Endothelial cell of umbilical vein (primary cell): ENCODE measurements at regions not wholly inside any gene's neighbourhood (a gene's known extent, or its start where the extent isn't known, plus 50 kb on each side); places are given as distances from the start of the nearest gene placed in this dataset.
"Not testable (repeated sequence)": the region's sequence is repeated elsewhere in the genome, so short reads cannot be mapped to it uniquely, and the experiment has no call there.

Source experiments
- BruUV-seq: library from RNA; stranded (reverse); fragments of 400-500 nt; replicated peaks from 2 replicates; lab custom pipeline; 2021; lab: Mats Ljungman, UMichigan
- CTCF ChIA-PET: fragments of 300-600, 350-600 bp; sonication (Branson Sonifier 250); formaldehyde crosslinking; loops from one replicate; lab custom pipeline; 2021; ENCODE audit warnings: antibody characterized with exemption, inconsistent platforms; lab: Charles Lee
- POLR2A ChIA-PET: fragments of 300-600, 350-600 bp; sonication (Branson Sonifier 250); formaldehyde crosslinking; loops from one replicate; lab custom pipeline; 2021; ENCODE audit warnings: antibody characterized with exemption, inconsistent platforms; lab: Charles Lee
- DNase-seq: peaks from one replicate; pipeline ENCODE4 v3.0.0-alpha.2; 2011; ENCODE audit warnings: low read depth, low spot score
- FAIRE-seq: peaks from 2 replicates; lab custom pipeline; 2011; peaks lifted over from hg19 to GRCh38; lab: Jason Lieb, UNC
- H2AFZ ChIP-seq: 2 replicates; pipeline ENCODE4 v1.6.0; 2012; ENCODE audit warnings: low read depth, low read length, control low read depth, inconsistent platforms
- H3K27ac ChIP-seq: 2 replicates; pipeline ENCODE4 v1.5.1; 2011; ENCODE audit warnings: low read depth, mild to moderate bottlenecking, control low read depth, low read length, moderate library complexity; ENCODE audit not compliant: insufficient read depth
- H3K27me3 ChIP-seq, 2 experiments: 2 replicates each; pipeline versions ENCODE4 v1.6.0 to v1.6.1; 2011; ENCODE audit warnings: low read length in 2 of 2, mixed read lengths in 1 of 2; ENCODE audit not compliant: control insufficient read depth in 2 of 2, insufficient read depth in 2 of 2
- H3K36me3 ChIP-seq, 2 experiments: 2 replicates in 1 of 2; 3 replicates in 1 of 2; pipeline ENCODE4 v1.5.1; 2011; ENCODE audit warnings: low read length in 2 of 2, mild to moderate bottlenecking in 1 of 2, moderate library complexity in 1 of 2; ENCODE audit not compliant: control insufficient read depth in 2 of 2, insufficient read depth in 2 of 2; ENCODE audit errors: extremely low read depth in 1 of 2
- H3K4me1 ChIP-seq: 3 replicates; pipeline ENCODE4 v1.5.1; 2011; ENCODE audit warnings: mild to moderate bottlenecking, low read length; ENCODE audit not compliant: control insufficient read depth, insufficient read depth; ENCODE audit errors: extremely low read depth
- H3K4me2 ChIP-seq: 2 replicates; pipeline ENCODE4 v1.6.1; 2011; ENCODE audit warnings: low read length, control low read depth, mixed read lengths; ENCODE audit not compliant: insufficient read depth
- H3K4me3 ChIP-seq, 3 experiments: fragments of 200-600 bp in 1 of 3; sonication (generic), shearing (Covaris generic) in 1 of 3; replicated peaks in 1 of 3; 2 replicates each; pipeline ENCODE4 v1.5.1; 2011 to 2016; ENCODE audit warnings: control low read depth in 3 of 3, low read length in 3 of 3, mild to moderate bottlenecking in 2 of 3, inconsistent platforms in 1 of 3, low read depth in 1 of 3, moderate library complexity in 1 of 3; ENCODE audit not compliant: insufficient read depth in 1 of 3
- H3K79me2 ChIP-seq: 2 replicates; pipeline ENCODE4 v1.6.0; 2012; ENCODE audit warnings: low read length, inconsistent platforms; ENCODE audit not compliant: control insufficient read depth, insufficient read depth
- H3K9ac ChIP-seq: replicated peaks from 2 replicates; pipeline ENCODE3; 2011; ENCODE audit warnings: low read length, control low read depth; ENCODE audit not compliant: insufficient read depth; ENCODE audit errors: extremely low read depth
- H3K9me1 ChIP-seq: replicated peaks from 3 replicates; pipeline ENCODE4 v1.6.0; 2011; ENCODE audit warnings: mild to moderate bottlenecking, low read length; ENCODE audit not compliant: control insufficient read depth, insufficient read depth; ENCODE audit errors: extremely low read depth
- H3K9me3 ChIP-seq: replicated peaks from 2 replicates; pipeline ENCODE4 v1.5.1; 2012; ENCODE audit warnings: low read length, inconsistent platforms; ENCODE audit not compliant: control insufficient read depth, insufficient read depth
- H4K20me1 ChIP-seq: replicated peaks from 2 replicates; pipeline ENCODE3; 2011; ENCODE audit warnings: mild to moderate bottlenecking, low read length; ENCODE audit not compliant: control insufficient read depth, insufficient read depth; ENCODE audit errors: extremely low read depth
- CTCF ChIP-seq, 2 donors: IDR thresholded peaks; 1 replicate in 1 of 2; 2 replicates in 1 of 2; pipeline ENCODE4 v1.5.1; 2011; ENCODE audit warnings: low read length in 2 of 2, mild to moderate bottlenecking in 2 of 2, moderate library complexity in 2 of 2, control low read depth in 1 of 2, inconsistent platforms in 1 of 2, low read depth in 1 of 2; ENCODE audit not compliant: insufficient read depth in 1 of 2; ENCODE audit errors: extremely low read depth in 1 of 2
- EZH2 ChIP-seq: IDR thresholded peaks from 2 replicates; pipeline ENCODE4 v1.6.1; 2012; ENCODE audit warnings: borderline replicate concordance, low read depth, mild to moderate bottlenecking, moderate library complexity, low read length, inconsistent platforms; ENCODE audit not compliant: severe bottlenecking
- FOS ChIP-seq: IDR thresholded peaks from 2 replicates; pipeline ENCODE4 v1.6.1; 2011; ENCODE audit warnings: mild to moderate bottlenecking, low read length, moderate library complexity, borderline replicate concordance; ENCODE audit not compliant: insufficient read depth
- GATA2 ChIP-seq: IDR thresholded peaks from 2 replicates; pipeline ENCODE4 v1.7.0; 2011; ENCODE audit warnings: low read depth, mild to moderate bottlenecking, moderate library complexity, mixed read lengths, low read length; ENCODE audit not compliant: insufficient read length, insufficient read depth
- JUN ChIP-seq: IDR thresholded peaks from 2 replicates; pipeline ENCODE4 v1.6.1; 2011; ENCODE audit warnings: borderline replicate concordance, low read depth; ENCODE audit not compliant: insufficient read length, insufficient read depth
- MAX ChIP-seq: IDR thresholded peaks from 2 replicates; pipeline ENCODE4 v1.6.1; 2011; ENCODE audit not compliant: insufficient read depth, insufficient read length
- MYC ChIP-seq: IDR thresholded peaks from one replicate; pipeline ENCODE4 v1.6.1; 2011; ENCODE audit warnings: mild to moderate bottlenecking, low read depth, low read length
- POLR2A ChIP-seq: IDR thresholded peaks from 2 replicates; pipeline ENCODE4 v1.6.1; 2012; ENCODE audit warnings: low read depth, mild to moderate bottlenecking, control low read depth, low read length
- POLR2AphosphoS5 ChIP-seq: IDR thresholded peaks from 2 replicates; pipeline ENCODE4 v1.6.1; 2012; ENCODE audit warnings: low read depth, mild to moderate bottlenecking, control low read depth, low read length, moderate library complexity; ENCODE audit not compliant: insufficient read depth
- dilution Hi-C: fragments of 300-500 bp; cut with MboI; formaldehyde crosslinking; loops from one replicate; pipeline ENCODE4 v1.15.0; 2019; ENCODE audit warnings: low sequenced_read_pairs; ENCODE audit not compliant: extremely low pct_ligation_motif_present
- intact Hi-C: fragments of 100-400 bp; cut with micrococcal nuclease; formaldehyde crosslinking; loops from one replicate; pipeline ENCODE4 v1.10.0; 2022

- H3K4me1 ChIP-seq: no peaks in the 10 kb centered on the region
- H3K4me3 ChIP-seq: no peak overlapping the region
- dilution Hi-C loops (no loop called here), intact Hi-C loops (no loop called here)
- no peaks in the 10 kb centered on the region for H3K9me1 ChIP-seq
- H3K9me3 ChIP-seq: no peaks in the 10 kb centered on the region
- no peaks in the 10 kb centered on the region for H3K36me3 ChIP-seq
- BruUV-seq: no TSS peak
- no peak overlapping the region for H2AFZ ChIP-seq
- TF ChIP-seq MAX (no peak), POLR2AphosphoS5 (no peak), EZH2 (no peak), MYC (no peak), POLR2A (no peak), JUN (no peak), GATA2 (no peak), CTCF (IDR thresholded peaks at IDR 0.05; ENCODE audit: extremely low read depth in 1 of 2, insufficient read depth in 1 of 2, low read depth in 1 of 2, low read length in 2 of 2) (no peak), FOS (no peak)
- DNase-seq: no peak
- CTCF ChIA-PET: no interaction called here
- POLR2A ChIA-PET: no interaction called here
- H4K20me1 ChIP-seq: no peaks in the 10 kb centered on the region
- no peak overlapping the region for H3K27ac ChIP-seq
- FAIRE-seq: no peak
- no peaks in the 10 kb centered on the region for H3K27me3 ChIP-seq
- no peak overlapping the region for H3K4me2 ChIP-seq
- no peak overlapping the region for H3K9ac ChIP-seq
- H3K79me2 ChIP-seq: no peaks in the 10 kb centered on the region
Observed at GRCh38 chr2:221994926-221995325, 303.9 kb downstream of the PAX3 start.

- H4K20me1 ChIP-seq, H3K27me3 ChIP-seq, H3K4me2 ChIP-seq, FAIRE-seq, H3K9ac ChIP-seq, H3K9me1 ChIP-seq, H3K4me3 ChIP-seq, CTCF ChIA-PET, DNase-seq, intact Hi-C loops, H3K27ac ChIP-seq, H3K9me3 ChIP-seq, POLR2A ChIA-PET, H3K36me3 ChIP-seq, H2AFZ ChIP-seq, H3K79me2 ChIP-seq, H3K4me1 ChIP-seq, dilution Hi-C loops, BruUV-seq: not testable (repeated sequence)
Observed at GRCh38 chr2:221984376-221984775, 314.4 kb downstream of the PAX3 start.
